ENCODE measurements at regions not wholly inside any gene's neighbourhood (a gene's known extent, or its start where the extent isn't known, plus 50 kb on each side); places are given as distances from the start of the nearest gene placed in this dataset.

DNA sequence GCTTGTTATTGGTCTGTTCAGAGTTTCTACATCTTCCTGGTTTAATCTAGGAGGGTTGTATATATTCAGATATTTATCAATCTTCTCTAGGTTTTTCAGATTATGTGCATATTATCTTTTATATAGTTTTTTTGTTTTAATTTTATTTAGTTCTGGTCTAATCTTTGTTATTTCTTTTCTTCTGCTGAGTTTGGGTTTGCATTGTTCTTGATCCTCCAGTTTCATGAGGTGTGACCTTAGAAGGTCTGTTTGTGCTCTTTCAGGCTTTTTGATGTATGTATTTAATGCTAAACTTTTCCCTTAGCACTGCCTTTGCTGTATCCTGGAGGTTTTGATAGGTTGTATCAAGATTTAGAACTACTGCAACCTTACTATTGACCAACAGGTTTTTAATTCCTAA, 117.7 kb downstream of the VPREB1 start:
- no peak for TF ChIP-seq CTCF (IDR thresholded peaks at IDR 0.05)
- TF ChIP-seq POLR2A (IDR thresholded peaks at IDR 0.05), result no peak
